Heart left ventricle (tissue), 13 donors: ENCODE measurements at regions not wholly inside any gene's neighbourhood (a gene's known extent, or its start where the extent isn't known, plus 50 kb on each side); places are given as distances from the start of the nearest gene placed in this dataset.

Experiments
- POLR2A ChIP-seq, 2 donors: fragments of 450-650 bp; IDR thresholded peaks; one replicate each; pipeline ENCODE4 v1.6.1; 2017; ENCODE audit warnings: antibody characterized with exemption in 2 of 2, mild to moderate bottlenecking in 2 of 2, moderate library complexity in 2 of 2
- TF ChIP-seq, protein P1 (sequence below), 12 donors: fragments of 200-600 bp; sonication (generic) in 4 of 12; IDR thresholded peaks; one replicate each; pipeline versions ENCODE4 v1.5.0 to v1.8.0; 2018 to 2022; ENCODE audit warnings: antibody characterized with exemption in 12 of 12, mild to moderate bottlenecking in 5 of 12
- donor health status: ischemic (EF 13 %, LVEDD 7.1; RV severe dilation, severe dysfunction).
- donor health status: DM: no; HTN: yes; CAD: no.
- donor health status: DM: no; HTN: no; CAD: no.
- donor health status: ischemic (EF 25% LVEDD 6.9; RV normal size, moderate dysfunction).
- donor health status: ischemic (EF 25% LVEDD 5.7; RV mildly dilated, moderate dysfunction).
- donor health status: ischemic (EF 35%, LVEDD 5.7; RV mildly dilated, moderate dysfunction).
- donor health status: nonischemic (EF 11% LVEDD 7.7; RV severe dilation, severe dysfunction).
- donor health status: DM: yes; HTN: yes; CAD: no.
- donor health status: PGD.
- donor health status: ischemic (EF 29% LVEDD 5.4; RV normal size, mild dysfunction).
- donor health status: nonischemic (EF 23%, LVEDD 6.1; RV moderate dilation, normal function).

DNA sequence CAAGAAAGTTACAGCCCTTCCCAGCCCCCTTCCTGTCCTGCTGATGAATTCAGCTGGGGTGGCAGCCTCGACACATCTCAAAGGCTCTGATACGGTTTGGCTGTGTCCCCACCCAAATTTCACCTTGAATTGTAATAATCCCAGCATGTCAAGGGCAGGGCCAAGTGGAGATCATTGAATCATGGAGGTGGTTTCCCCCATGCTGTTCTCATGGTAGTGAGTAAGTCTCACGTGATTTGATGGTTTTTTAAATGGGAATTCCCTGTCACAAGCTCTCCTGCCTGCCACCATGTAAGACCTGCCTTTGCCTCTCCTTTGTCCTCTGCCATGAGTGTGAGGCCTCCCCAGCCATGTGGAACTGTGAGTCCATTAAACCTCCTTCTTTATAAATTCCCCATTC lies 163.2 kb upstream of the FOXF1 start:
- TF ChIP-seq, protein P1, sequence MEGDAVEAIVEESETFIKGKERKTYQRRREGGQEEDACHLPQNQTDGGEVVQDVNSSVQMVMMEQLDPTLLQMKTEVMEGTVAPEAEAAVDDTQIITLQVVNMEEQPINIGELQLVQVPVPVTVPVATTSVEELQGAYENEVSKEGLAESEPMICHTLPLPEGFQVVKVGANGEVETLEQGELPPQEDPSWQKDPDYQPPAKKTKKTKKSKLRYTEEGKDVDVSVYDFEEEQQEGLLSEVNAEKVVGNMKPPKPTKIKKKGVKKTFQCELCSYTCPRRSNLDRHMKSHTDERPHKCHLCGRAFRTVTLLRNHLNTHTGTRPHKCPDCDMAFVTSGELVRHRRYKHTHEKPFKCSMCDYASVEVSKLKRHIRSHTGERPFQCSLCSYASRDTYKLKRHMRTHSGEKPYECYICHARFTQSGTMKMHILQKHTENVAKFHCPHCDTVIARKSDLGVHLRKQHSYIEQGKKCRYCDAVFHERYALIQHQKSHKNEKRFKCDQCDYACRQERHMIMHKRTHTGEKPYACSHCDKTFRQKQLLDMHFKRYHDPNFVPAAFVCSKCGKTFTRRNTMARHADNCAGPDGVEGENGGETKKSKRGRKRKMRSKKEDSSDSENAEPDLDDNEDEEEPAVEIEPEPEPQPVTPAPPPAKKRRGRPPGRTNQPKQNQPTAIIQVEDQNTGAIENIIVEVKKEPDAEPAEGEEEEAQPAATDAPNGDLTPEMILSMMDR (IDR thresholded peaks at IDR 0.05) = no peak
- TF ChIP-seq POLR2A (IDR thresholded peaks at IDR 0.05) = no peak
